Upper lobe of right lung (tissue), 1 donor: ENCODE measurements at regions not wholly inside any gene's neighbourhood (a gene's known extent, or its start where the extent isn't known, plus 50 kb on each side); places are given as distances from the start of the nearest gene placed in this dataset.
"Not testable (repeated sequence)": the region's sequence is repeated elsewhere in the genome, so short reads cannot be mapped to it uniquely, and the experiment has no call there.

Experiments used
- ATAC-seq: fragments of 200-7000 bp; cut with Tn5 transposase; one replicate; pipeline ENCODE4 v1.9.1; 2020; ENCODE audit warnings: mild to moderate bottlenecking, moderate library complexity
- DNase-seq: peaks from one replicate; pipeline ENCODE4 v3.0.0-alpha.2; 2020
- H3K27ac ChIP-seq: fragments of 200-600 bp; one replicate; pipeline ENCODE4 v1.8.0; 2022
- H3K27me3 ChIP-seq: fragments of 200-600 bp; one replicate; pipeline ENCODE4 v1.8.0; 2022; ENCODE audit warnings: mild to moderate bottlenecking
- H3K36me3 ChIP-seq: fragments of 200-600 bp; one replicate; pipeline ENCODE4 v1.8.0; 2022
- H3K4me1 ChIP-seq: fragments of 200-600 bp; one replicate; pipeline ENCODE4 v1.8.0; 2022
- H3K4me3 ChIP-seq: fragments of 200-600 bp; one replicate; pipeline ENCODE4 v1.8.0; 2022; ENCODE audit warnings: mild to moderate bottlenecking
- H3K9me3 ChIP-seq: fragments of 200-600 bp; one replicate; pipeline ENCODE4 v1.8.0; 2022
- intact Hi-C: fragments of 100-400 bp; cut with DNase I; formaldehyde crosslinking; loops from one replicate; pipeline ENCODE4 v1.11.0; 2022
- TF ChIP-seq, protein P1 (sequence below): fragments of 200-600 bp; IDR thresholded peaks from one replicate; pipeline ENCODE4 v1.8.0; 2022; ENCODE audit warnings: antibody characterized with exemption
- donor health status: DM: no; HTN: yes; CAD: no; lungs with severe emphysema.

DNA sequence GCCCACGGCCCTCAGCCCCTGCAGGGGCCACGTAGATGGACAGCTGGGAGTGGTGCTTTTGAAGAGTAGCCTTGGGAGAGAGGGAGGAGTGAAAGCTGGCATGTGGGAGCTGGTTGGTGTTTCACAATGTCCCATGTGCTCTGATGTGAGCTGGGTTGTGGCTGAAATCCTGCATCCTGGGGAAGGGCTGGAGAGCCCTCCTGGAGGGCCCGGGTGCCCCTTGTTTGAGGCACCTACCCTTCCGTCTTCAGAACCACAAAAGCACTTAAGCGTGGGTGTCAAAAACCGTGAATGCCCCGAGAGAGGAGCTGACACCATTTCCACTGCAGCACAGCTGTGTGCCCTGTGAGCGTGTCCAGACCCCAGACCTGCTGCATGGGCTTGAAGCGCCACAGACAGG lies 199.1 kb upstream of the ZNF618 start:
- Histone ChIP-seq H3K9me3 (no peaks in the 10 kb centered on the region), H3K27ac (no peak overlapping the region), H3K36me3 (no peaks in the 10 kb centered on the region), H3K4me3 (no peak overlapping the region), H3K4me1 (no peaks in the 10 kb centered on the region), H3K27me3 (no peaks in the 10 kb centered on the region)
- DNase-seq (no peak), ATAC-seq (peak; percentile 44)
- intact Hi-C loops, result no loop called here
- TF ChIP-seq, protein P1, sequence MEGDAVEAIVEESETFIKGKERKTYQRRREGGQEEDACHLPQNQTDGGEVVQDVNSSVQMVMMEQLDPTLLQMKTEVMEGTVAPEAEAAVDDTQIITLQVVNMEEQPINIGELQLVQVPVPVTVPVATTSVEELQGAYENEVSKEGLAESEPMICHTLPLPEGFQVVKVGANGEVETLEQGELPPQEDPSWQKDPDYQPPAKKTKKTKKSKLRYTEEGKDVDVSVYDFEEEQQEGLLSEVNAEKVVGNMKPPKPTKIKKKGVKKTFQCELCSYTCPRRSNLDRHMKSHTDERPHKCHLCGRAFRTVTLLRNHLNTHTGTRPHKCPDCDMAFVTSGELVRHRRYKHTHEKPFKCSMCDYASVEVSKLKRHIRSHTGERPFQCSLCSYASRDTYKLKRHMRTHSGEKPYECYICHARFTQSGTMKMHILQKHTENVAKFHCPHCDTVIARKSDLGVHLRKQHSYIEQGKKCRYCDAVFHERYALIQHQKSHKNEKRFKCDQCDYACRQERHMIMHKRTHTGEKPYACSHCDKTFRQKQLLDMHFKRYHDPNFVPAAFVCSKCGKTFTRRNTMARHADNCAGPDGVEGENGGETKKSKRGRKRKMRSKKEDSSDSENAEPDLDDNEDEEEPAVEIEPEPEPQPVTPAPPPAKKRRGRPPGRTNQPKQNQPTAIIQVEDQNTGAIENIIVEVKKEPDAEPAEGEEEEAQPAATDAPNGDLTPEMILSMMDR, result no peak

DNA sequence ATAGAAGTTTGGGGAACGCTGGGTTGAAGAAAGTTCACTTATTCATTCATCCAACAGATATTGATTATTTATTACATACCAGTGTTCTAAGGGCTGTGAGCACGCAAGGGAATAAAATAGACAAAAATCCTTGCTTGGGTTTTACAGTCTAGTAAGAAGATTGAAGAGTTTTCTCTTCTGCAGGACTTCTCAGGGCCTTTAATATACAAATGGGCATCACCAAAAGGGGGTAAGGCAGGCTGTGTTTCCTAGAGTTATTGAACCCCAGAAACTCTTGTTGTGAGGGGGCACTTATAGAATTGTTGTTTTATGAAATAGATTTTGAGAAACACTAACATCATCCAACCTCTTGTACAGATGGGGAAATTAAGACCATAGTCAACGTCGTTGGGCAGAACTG lies 198.5 kb upstream of the ZNF618 start:
- TF ChIP-seq, protein P1, result no peak
- Histone ChIP-seq H3K27ac (no peak overlapping the region), H3K27me3 (no peaks in the 10 kb centered on the region), H3K4me1 (no peaks in the 10 kb centered on the region), H3K9me3 (no peaks in the 10 kb centered on the region), H3K36me3 (no peaks in the 10 kb centered on the region), H3K4me3 (no peak overlapping the region)
- no peak for DNase-seq
- ATAC-seq, result no peak
- intact Hi-C loops, result no loop called here

DNA sequence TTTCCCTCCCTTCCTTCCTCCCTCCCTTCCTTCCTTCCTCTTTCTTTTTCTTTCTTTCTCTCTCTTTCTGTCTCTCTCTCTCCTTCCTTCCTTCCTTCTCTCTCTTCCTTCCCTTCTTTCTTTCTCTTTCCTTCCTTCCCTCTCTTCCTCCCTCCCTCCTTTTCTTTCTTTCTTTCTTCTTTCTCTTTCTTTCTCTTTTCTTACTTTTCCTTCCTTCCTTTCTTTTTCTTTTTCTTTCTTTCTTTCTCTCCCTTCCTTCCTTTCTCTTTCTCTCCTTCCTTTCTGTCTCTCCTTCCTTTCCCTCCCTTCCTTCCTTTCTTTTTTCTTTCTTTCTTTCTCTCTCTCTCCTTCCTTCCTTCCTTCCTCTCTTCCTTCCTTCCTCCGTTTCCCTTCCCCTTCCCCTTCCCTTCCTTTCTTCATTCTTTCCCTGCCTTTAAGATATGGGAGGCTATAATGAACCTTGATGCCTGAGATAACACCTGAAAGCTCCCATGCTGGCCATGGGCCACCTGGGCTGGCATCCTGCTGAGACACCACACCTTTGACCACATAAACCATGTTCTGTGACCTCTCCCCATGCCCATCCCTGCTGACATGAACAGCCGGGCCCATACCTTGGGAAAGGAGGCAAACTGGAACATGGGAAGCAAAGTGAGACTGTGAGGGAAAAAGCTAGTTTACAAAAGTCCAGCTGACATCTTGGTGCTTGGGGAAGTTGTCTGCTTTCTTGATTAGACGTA lies 197.8 kb upstream of the ZNF618 start:
- no peaks in the 10 kb centered on the region for H3K27me3 ChIP-seq
- no peaks in the 10 kb centered on the region for H3K9me3 ChIP-seq
- ATAC-seq (no peak), DNase-seq (no peak)
- no peak overlapping the region for H3K27ac ChIP-seq
- TF ChIP-seq, protein P1, result no peak
- H3K4me1 ChIP-seq, result no peaks in the 10 kb centered on the region
- intact Hi-C loops, result no loop called here
- no peak overlapping the region for H3K4me3 ChIP-seq
- H3K36me3 ChIP-seq, result no peaks in the 10 kb centered on the region

DNA sequence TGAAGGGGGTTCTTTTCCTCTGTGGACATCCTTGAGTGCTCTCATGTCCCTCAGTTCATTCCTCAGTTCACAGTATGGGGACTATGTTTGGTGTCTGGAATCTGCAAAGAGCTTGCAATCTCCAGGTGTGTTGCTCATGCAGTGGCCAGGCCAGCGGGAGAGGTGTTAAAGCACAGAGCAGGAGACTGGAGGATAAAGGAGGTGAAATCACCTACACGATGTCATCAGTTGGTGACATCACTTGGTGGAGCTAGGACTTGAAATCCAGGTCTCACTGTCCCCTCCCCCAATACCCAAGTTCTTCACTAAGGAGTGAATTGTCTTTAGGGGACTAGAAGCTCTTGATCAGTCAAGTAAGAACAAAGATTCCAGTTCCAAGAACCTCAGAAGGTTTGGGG lies 197.3 kb upstream of the ZNF618 start:
- no peak overlapping the region for H3K27ac ChIP-seq
- ATAC-seq, result no peak
- TF ChIP-seq, protein P1, result no peak
- H3K27me3 ChIP-seq, result no peaks in the 10 kb centered on the region
- intact Hi-C loops, result no loop called here
- H3K4me1 ChIP-seq, result no peaks in the 10 kb centered on the region
- no peaks in the 10 kb centered on the region for H3K36me3 ChIP-seq
- no peak for DNase-seq
- H3K4me3 ChIP-seq, result no peak overlapping the region
- no peaks in the 10 kb centered on the region for H3K9me3 ChIP-seq

DNA sequence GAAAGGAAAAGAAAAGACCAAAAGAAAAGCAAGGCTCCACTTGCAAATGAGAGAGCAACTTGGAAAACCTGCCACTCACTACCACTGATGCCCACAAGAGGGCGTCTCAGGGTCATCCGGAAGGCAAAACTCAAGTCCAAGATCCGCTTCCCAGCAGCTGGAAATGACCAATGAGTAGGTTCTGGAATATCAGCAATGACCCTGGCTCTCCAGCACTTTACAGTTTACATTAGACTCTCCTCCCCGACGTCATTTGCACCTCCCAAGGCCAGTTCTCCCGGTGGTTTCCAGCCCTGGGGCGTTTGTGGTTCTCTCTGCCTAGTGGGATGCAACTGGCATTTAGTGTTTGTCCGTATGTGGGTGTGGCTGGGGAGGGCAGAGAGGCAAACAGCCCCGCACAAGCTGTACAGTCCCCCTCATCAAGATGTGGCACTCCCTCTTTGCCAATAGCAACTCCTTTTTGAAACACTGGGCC lies 193.8 kb upstream of the ZNF618 start:
- H3K27me3 ChIP-seq, result peaks cover under 1% of the 10 kb centered on the region
- no peak overlapping the region for H3K4me3 ChIP-seq
- TF ChIP-seq, protein P1, result peak; percentile 90
- H3K27ac ChIP-seq, result no peak overlapping the region
- DNase-seq (peak; percentile 73), ATAC-seq (peak; percentile 87)
- H3K9me3 ChIP-seq, result no peaks in the 10 kb centered on the region
- intact Hi-C loops, result no loop called here
- H3K36me3 ChIP-seq, result no peaks in the 10 kb centered on the region
- H3K4me1 ChIP-seq, result no peaks in the 10 kb centered on the region

DNA sequence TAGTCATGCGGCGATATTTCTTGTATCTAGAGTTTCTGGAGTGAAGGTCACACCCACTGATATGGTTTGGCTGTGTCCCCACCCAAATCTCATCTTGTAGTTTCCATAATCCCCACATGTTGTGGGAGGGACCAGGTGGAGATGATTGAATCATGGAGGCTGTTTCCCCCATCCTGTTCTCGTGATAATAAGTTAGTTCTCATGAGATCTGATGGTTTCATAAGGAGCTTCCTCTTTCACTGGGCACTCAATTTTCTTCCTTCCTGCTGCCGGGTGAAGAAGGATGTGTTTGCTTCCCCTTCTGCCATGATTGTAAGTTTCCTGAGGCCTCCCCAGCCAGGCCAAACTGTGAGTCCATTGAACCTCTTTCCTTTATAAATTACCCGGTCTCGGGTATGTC lies 190.5 kb upstream of the ZNF618 start:
- intact Hi-C loops, DNase-seq, H3K27ac ChIP-seq, H3K4me1 ChIP-seq, H3K36me3 ChIP-seq, H3K4me3 ChIP-seq, ATAC-seq, H3K9me3 ChIP-seq: not testable (repeated sequence)
- H3K27me3 ChIP-seq, result peaks cover 11% of the 10 kb centered on the region
